GM23338 (cell line): ENCODE measurements at regions not wholly inside any gene's neighbourhood (a gene's known extent, or its start where the extent isn't known, plus 50 kb on each side); places are given as distances from the start of the nearest gene placed in this dataset.

Experiments
- ATAC-seq: fragments of 200-7000 bp; cut with Tn5 transposase; 3 replicates; pipeline ENCODE4 v1.9.1; 2020
- DNase-seq: peaks from one replicate; pipeline ENCODE4 v3.0.0-alpha.2; 2015; ENCODE audit warnings: low spot score
- H2AFZ ChIP-seq: fragments of 200-600 bp; sonication (generic); 2 replicates; pipeline ENCODE4 v1.8.0; 2016; ENCODE audit warnings: antibody characterized with exemption, mild to moderate bottlenecking, moderate library complexity
- H3F3A ChIP-seq: fragments of 200-600 bp; sonication (generic); replicated peaks from 2 replicates; pipeline ENCODE4 v1.8.0; 2017; ENCODE audit warnings: antibody characterized with exemption, mixed run types, low read depth
- H3K27ac ChIP-seq: fragments of 200-600 bp; sonication (generic); 2 replicates; pipeline ENCODE4 v1.6.1; 2016; ENCODE audit warnings: low read depth
- H3K27me3 ChIP-seq: fragments of 200-600 bp; sonication (generic); 2 replicates; pipeline ENCODE4 v1.8.0; 2016; ENCODE audit warnings: mild to moderate bottlenecking, mixed run types, moderate library complexity; ENCODE audit not compliant: insufficient read depth
- H3K36me3 ChIP-seq: fragments of 200-600 bp; sonication (generic); 2 replicates; pipeline ENCODE4 v1.8.0; 2016; ENCODE audit warnings: mild to moderate bottlenecking; ENCODE audit not compliant: insufficient read depth
- H3K4me1 ChIP-seq: fragments of 200-600 bp; sonication (generic); 2 replicates; pipeline ENCODE4 v1.8.0; 2016; ENCODE audit warnings: mild to moderate bottlenecking, moderate library complexity; ENCODE audit not compliant: insufficient read depth
- H3K4me2 ChIP-seq: fragments of 200-600 bp; sonication (generic); 2 replicates; pipeline ENCODE4 v1.7.1; 2017; ENCODE audit warnings: mixed run types
- H3K4me3 ChIP-seq: fragments of 200-600 bp; sonication (generic); 2 replicates; pipeline ENCODE4 v1.6.1; 2016; ENCODE audit warnings: mixed run types
- H3K79me2 ChIP-seq: fragments of 200-600 bp; sonication (generic); replicated peaks from 2 replicates; pipeline ENCODE4 v1.8.0; 2017; ENCODE audit warnings: mild to moderate bottlenecking; ENCODE audit not compliant: insufficient read depth
- H3K9me2 ChIP-seq: fragments of 200-600 bp; sonication (generic); 2 replicates; pipeline ENCODE4 v1.8.0; 2017; ENCODE audit not compliant: insufficient read depth
- H4K20me1 ChIP-seq: fragments of 200-600 bp; sonication (generic); replicated peaks from 2 replicates; pipeline ENCODE4 v1.8.0; 2017; ENCODE audit warnings: mild to moderate bottlenecking; ENCODE audit not compliant: insufficient read depth
- H3K27ac Mint-ChIP-seq: 2 replicates; pipeline ENCODE4 v1.8.0; 2020; ENCODE audit warnings: inconsistent platforms, mild to moderate bottlenecking, moderate library complexity, mixed read lengths
- H3K27me3 Mint-ChIP-seq: 3 replicates; pipeline ENCODE4 v1.8.0; 2022; ENCODE audit warnings: low read depth, mild to moderate bottlenecking, moderate library complexity, mixed read lengths, inconsistent platforms; ENCODE audit not compliant: insufficient read depth, poor library complexity
- H3K36me3 Mint-ChIP-seq: 3 replicates; pipeline ENCODE4 v1.8.0; 2021; ENCODE audit warnings: low read depth, mild to moderate bottlenecking, inconsistent platforms, moderate library complexity, mixed read lengths
- H3K4me1 Mint-ChIP-seq: 3 replicates; pipeline ENCODE4 v1.8.0; 2020; ENCODE audit warnings: mild to moderate bottlenecking, inconsistent platforms, mixed read lengths
- H3K4me3 Mint-ChIP-seq: 3 replicates; pipeline ENCODE4 v1.8.0; 2021; ENCODE audit warnings: moderate library complexity, mild to moderate bottlenecking, inconsistent platforms, mixed read lengths
- H3K9me3 Mint-ChIP-seq: 3 replicates; pipeline ENCODE4 v1.8.0; 2020; ENCODE audit warnings: moderate library complexity, mild to moderate bottlenecking, inconsistent platforms, mixed read lengths
- CREB1 ChIP-seq: fragments of 250-450 bp; sonication (Bioruptor Pico); IDR thresholded peaks from 2 replicates; pipeline ENCODE4 v1.5.0; 2020; ENCODE audit warnings: low read depth, mild to moderate bottlenecking, moderate library complexity
- CTCF ChIP-seq, 2 experiments: fragments of 200-600 bp in 1 of 2; sonication (generic) in 1 of 2; conservative IDR thresholded peaks; 2 replicates each; pipeline versions ENCODE4 v1.5.1 to v1.6.1; 2016 to 2017; ENCODE audit warnings: antibody characterized with exemption in 2 of 2, low read depth in 2 of 2, mild to moderate bottlenecking in 2 of 2, moderate library complexity in 1 of 2
- ETS1 ChIP-seq: IDR thresholded peaks from 2 replicates; pipeline ENCODE4 v1.6.1; 2016; ENCODE audit warnings: antibody characterized with exemption
- EZH2phosphoT487 ChIP-seq: fragments of 200-600 bp; sonication (generic); IDR thresholded peaks from one replicate; pipeline ENCODE4 v1.8.1; 2018; ENCODE audit warnings: antibody characterized with exemption; ENCODE audit not compliant: unreplicated experiment
- NANOG ChIP-seq: IDR thresholded peaks from 2 replicates; pipeline ENCODE4 v1.6.1; 2016; ENCODE audit warnings: antibody characterized with exemption, borderline replicate concordance
- POLR2AphosphoS5 ChIP-seq: IDR thresholded peaks from 2 replicates; pipeline ENCODE4 v1.6.1; 2016; ENCODE audit warnings: antibody characterized with exemption, low read depth
- REST ChIP-seq: IDR thresholded peaks from one replicate; pipeline ENCODE4 v1.6.1; 2018; ENCODE audit warnings: antibody characterized with exemption; ENCODE audit not compliant: unreplicated experiment
- STAT1 ChIP-seq: IDR thresholded peaks from one replicate; pipeline ENCODE4 v1.6.1; 2016; ENCODE audit warnings: antibody characterized with exemption; ENCODE audit not compliant: unreplicated experiment
- ZNF114 ChIP-seq: fragments of 250-450 bp; sonication (Bioruptor Pico); IDR thresholded peaks from 2 replicates; pipeline ENCODE4 v1.5.0; 2020; ENCODE audit warnings: mild to moderate bottlenecking, moderate library complexity
- ZNF331 ChIP-seq: fragments of 250-450 bp; sonication (Bioruptor Pico); IDR thresholded peaks from 2 replicates; pipeline ENCODE4 v1.5.0; 2020; ENCODE audit warnings: low read depth, mild to moderate bottlenecking, moderate library complexity

- no peak for TF ChIP-seq REST
- TF ChIP-seq ZNF114 (CRISPR knock-in tag) = no peak
- TF ChIP-seq POLR2AphosphoS5 = no peak
- TF ChIP-seq ETS1 = no peak
- no peak for TF ChIP-seq CREB1 (CRISPR knock-in tag)
- TF ChIP-seq ZNF331 (CRISPR knock-in tag) = no peak
- TF ChIP-seq STAT1 = no peak
- TF ChIP-seq NANOG = no peak
Measured at GRCh38 chr5:124280079-124280478, 466.4 kb downstream of the ZNF608 start (continued).

GRCh38 chr5:124279146-124279876 is 467.1 kb downstream of the ZNF608 start:
- no peaks in the 10 kb centered on the region for H3K27me3 ChIP-seq
- H3K4me1 ChIP-seq = no peaks in the 10 kb centered on the region
- DNase-seq (no peak), ATAC-seq (no peak)
- H3K27me3 Mint-ChIP-seq = no peaks in the 10 kb centered on the region
- no peak overlapping the region for H3K27ac ChIP-seq
- no peaks in the 10 kb centered on the region for H3F3A ChIP-seq
- no peak overlapping the region for H2AFZ ChIP-seq
- no peak overlapping the region for H3K27ac Mint-ChIP-seq
- H3K4me3 ChIP-seq = no peak overlapping the region
- H3K4me2 ChIP-seq = no peak overlapping the region
- H4K20me1 ChIP-seq = no peaks in the 10 kb centered on the region
- H3K36me3 Mint-ChIP-seq = peaks cover 3% of the 10 kb centered on the region; the same call in 1 of the 3 replicates
- H3K36me3 ChIP-seq = no peaks in the 10 kb centered on the region
- TF ChIP-seq CTCF (conservative IDR thresholded peaks at IDR 0.05; ENCODE audit: low read depth in 2 of 2) (no peak), ETS1 (no peak), EZH2phosphoT487 (no peak)
- H3K9me2 ChIP-seq = peaks cover 9% of the 10 kb centered on the region; the same call in 1 of the 2 replicates
- no peak overlapping the region for H3K4me3 Mint-ChIP-seq
- peaks cover 10% of the 10 kb centered on the region; the same call in 2 of the 3 replicates for H3K4me1 Mint-ChIP-seq
- no peaks in the 10 kb centered on the region; the same call in 2 of the 3 replicates for H3K9me3 Mint-ChIP-seq
- H3K79me2 ChIP-seq = no peaks in the 10 kb centered on the region
